ENCODE measurements at regions not wholly inside any gene's neighbourhood (a gene's known extent, or its start where the extent isn't known, plus 50 kb on each side); places are given as distances from the start of the nearest gene placed in this dataset.
A peak's percentile ranks its signal among the peaks of the same experiment; 100 is the strongest.

DNA sequence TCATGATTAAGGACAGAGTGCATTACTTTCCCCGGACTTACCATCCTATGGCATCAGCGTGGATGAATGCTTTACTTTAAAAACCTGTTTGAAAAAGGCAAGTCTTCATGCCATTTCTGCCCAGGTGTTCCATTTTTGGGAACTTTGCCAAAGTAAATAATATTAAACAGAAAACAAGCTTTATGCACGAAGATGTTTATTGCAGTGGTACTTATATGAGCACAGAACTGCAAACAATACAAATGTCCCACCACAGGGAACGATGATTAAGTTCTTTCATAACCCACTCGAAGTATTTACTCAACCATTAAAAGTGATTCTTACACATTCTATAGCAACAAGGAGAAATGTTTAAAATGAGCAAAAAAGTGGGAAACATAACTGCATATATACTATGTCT, 109.7 kb upstream of the GDF10 start:
- no peak for DNase-seq

DNA sequence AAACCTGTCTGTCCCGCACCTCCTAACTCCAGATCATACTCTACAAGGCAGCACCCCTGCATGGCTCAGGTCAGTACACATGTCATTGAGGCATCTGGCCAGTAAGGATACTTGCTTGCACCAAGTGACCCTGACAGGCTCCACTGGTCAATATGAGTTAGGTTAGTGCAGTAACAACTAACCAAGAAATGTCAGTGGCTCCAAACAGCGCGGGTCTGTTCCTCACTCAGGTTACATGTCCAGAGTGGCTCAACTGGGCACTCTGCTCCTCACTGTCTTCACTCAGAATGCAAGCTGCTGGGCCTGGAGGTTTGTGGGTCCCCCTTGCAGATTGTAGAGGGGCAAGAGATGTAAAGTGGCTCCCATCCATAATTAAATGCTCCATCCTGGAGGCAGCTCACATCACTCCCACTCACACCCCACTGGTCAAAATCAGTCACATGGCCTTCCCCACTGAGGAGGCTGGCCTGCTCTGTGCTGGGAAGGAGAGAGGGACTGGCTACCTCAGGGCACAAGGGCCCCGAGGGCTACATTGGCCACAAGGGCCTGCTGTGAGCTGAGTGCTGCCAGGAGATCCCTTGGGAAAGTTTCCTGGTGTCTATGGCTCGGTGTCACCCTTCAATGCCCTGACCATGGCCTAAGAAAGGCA, 109.1 kb upstream of the GDF10 start:
- DNase-seq = no peak

DNA sequence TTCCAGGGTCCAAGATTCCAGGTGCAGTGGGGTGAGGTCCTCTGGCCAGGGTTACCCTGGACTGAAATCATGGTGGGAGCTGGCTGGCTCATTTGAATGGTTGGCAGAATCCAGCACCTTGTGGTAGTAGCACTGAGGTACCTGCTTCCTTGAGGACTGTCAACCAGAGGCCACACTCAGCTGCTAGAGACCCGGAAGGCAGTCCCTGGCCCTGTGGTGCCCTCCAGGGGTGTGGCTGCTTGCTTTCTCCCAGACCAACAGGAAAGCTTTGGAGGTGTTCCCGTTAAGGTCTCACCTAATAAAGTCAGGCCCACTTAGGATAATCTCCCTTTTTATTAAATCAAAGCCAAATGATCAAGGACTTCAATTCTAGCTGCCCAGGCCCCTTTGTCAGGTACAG, 107.7 kb upstream of the GDF10 start:
- no peak for DNase-seq

DNA sequence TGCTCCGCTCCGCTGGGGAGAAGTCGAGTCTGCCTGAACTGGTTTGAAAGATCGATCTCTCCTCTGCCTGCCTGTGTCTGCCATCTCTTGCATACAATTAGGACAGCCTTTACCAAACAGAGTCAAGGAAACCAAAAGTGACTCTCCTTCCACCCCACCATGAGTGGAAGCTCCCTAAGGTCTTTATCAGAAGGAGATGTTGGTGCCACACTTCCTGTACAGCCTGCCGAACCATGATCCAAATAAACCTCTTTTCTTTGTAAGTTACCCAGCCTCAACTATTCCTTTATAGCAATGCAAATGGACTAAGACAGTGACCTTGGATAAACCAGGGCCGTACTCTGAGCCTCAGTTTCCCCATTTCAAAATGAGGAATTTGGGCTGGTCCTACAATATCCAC, 106.3 kb upstream of the GDF10 start:
- no peak for DNase-seq

DNA sequence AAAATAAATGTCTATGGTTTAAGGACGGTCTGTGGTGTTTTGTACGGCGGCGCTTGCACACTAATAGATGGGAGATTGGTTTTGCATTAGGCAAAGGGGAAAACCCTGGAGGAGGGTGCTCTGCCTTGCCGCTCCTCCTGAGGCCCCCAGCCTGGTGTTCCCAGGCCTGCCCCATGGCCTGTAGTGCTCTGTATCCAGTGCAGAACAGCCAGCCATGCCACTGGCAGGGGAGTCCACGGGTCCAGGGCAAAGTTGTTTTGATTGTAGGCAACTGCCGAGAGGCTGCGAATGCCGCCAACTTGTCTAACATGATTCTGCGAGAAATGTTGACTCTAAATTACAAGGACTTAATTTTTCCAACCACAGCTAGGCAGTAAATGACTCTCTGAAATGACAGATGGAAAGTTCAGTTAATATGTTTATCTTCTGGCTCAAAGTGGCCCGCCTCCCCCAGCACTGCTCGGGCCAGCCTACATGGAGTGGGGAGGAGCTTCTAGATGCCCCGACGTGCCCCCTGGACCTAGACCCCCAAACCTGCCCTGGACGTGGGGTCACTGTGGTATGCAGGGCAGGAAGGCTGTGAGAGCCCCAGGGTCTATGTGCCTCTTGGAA, 104.6 kb upstream of the GDF10 start:
- no peak for DNase-seq

GRCh38 chr10:47196691-47197090, 103.3 kb upstream of the GDF10 start:
- DNase-seq = no peak

DNA sequence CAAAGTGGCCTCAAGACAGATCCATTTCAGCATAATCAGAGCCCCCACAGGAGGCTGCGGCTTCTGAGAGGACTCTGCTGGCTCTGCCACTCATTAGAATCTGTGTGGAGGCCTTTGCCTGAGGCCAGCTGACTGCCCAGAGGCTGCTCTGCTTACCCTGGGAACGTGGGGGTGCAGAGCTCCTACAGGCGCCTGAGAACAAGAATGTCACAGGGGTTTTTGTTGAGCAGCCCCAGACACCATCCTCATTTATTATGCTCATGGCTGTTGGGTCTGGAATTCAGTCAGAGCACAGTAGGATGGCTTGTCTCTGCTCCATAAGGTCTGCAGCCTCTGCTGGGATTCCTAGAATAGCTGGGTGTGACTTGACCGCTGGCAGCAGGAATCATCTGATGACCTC, 101.8 kb upstream of the GDF10 start:
- no peak for DNase-seq

- DNase-seq = no peak
These were observed 94.8 kb upstream of the GDF10 start for GRCh38 chr10:47205192-47205591.

DNA sequence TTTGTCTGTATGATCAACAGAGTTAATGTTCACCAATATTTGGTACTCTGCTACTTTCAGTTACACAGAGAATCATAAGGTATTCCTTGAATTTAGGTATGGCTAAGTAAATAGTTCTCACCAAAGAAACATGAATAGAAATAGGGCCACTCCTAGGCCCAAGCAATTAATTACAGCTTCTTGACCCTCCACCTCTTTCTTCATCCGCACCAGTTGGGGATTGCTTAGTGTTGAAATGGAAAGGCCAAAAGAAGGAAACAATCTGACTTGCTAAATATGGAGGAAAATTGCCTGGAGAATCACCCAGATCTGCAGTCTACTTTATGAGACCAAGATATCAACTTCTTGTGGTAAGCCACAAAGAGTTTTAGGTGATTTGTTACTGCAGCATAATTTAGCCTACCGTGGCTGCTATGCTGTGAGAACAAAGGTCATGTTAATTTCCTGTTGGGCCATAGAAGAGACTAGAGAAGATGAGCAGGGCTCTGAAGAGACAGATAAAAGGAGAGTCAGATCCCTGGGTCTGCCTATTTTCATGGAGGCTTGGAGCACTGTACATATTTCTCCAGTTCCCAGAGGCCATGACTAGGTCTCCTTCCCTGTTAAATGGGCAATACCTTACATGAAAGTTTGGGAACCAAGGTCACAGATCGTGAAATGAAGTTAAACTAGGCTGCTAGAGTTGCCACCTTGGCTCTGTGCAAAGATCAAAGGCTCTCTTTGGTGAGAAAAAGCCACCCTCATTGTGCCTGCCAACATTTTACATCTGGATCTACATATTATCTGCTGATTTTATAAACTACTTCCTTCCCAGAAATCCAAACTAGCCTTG, 93.3 kb upstream of the GDF10 start:
- DNase-seq = no peak

GRCh38 chr10:47207281-47207615, 92.7 kb upstream of the GDF10 start:
- DNase-seq = peak; percentile 36 to 61

GRCh38 chr10:47207894-47208469, 92.0 kb upstream of the GDF10 start:
- no peak for DNase-seq

DNA sequence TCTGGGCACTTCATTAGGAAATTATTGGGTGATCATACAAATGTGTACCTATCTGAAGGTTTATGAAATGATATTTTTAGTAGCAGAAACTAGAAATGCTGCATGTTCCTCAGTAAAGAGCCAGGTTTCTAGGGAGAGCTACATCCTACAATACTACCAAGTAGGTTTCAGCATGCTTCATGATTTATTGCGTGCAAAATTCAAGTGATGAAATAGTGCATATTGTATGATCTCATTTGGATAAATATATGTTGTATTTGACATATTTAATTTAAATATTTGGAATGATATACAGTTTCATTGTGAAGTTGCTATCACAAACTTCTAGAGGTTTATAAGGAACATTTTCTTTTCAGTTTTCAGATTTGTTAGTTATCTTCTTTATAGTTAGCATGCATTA, 90.5 kb upstream of the GDF10 start:
- no peak for DNase-seq

DNA sequence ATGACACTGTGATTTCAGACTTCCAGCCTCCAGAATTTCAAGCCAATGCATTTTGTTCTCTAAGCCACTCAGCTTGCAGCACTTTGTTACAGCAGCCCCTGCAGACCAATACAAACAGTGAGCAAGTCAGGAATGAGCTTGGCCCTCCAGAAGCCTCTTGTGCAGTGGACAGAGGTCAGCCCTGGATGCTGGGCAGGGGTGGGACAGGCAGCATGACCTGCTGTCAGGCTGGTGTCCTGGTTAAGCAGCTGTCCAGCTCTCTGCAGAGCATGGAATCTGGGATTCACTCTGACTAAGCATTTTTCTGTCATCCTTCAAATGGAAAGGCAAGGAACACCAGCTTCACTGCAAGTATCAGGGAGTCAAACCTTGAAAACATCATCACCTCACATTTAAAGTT, 85.5 kb upstream of the GDF10 start:
- no peak for DNase-seq

- no peak for DNase-seq
These were observed 82.9 kb upstream of the GDF10 start for GRCh38 chr10:47217113-47217512.

DNA sequence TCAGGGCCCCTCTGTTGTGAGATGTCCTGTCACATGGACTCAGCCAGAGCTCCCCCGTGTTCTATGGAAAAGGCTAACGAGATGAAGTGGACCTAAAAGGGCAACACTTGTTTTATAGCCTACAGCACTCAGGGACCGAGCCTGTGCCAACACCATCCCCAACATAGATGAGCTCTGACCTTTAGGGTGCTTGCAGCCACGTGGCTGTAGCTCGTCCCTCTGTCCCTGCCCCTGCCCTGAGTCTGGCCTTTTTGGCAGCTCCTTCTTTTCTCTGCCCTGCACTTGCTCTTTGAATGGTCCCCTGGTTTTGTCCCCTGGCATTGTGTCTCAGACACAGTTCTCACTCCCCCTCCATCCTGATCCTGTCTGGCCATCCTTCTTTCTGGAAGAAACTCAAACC, 81.2 kb upstream of the GDF10 start:
- DNase-seq = no peak

- no peak for DNase-seq
These were observed 77.5 kb upstream of the GDF10 start for GRCh38 chr10:47222461-47222860.

GRCh38 chr10:47223236-47223635, 76.8 kb upstream of the GDF10 start:
- DNase-seq = no peak

- DNase-seq = no peak
These were observed 75.3 kb upstream of the GDF10 start for GRCh38 chr10:47224546-47225218.

DNA sequence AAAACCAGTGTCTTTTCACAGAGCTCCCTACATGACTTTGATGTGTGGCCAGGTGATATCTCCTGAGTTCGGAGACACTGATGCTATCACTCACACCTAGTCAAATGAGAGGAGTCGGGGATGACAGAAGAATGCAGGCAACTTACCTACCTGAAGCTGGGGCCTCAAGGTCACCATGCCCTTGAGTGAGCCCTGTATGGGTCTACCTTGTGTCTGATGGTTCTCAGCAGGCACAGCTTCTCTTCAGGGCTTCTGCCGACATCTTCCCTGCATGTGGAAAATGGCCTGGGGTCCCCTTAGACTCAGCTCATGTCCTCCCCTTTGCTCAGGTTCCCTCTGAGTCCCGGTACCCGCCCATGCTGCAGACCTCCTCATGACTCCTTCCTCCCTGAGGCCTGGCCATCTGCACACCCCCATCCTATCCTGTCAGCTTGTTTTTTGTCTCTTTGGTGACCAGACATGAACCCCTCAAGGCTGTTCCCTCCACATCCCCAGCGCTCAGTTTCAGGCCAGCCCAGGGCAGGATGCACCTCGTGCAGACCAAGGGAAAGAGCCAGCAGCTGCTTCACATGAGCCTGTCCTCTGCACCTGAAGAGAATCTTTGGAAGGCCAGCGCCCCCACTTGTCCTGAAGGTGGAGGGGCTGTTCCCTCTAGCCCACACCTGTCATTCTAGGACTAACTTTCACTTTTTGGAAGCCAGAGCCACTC, 74.6 kb upstream of the GDF10 start:
- DNase-seq = no peak

GRCh38 chr10:47225928-47226645, 73.9 kb upstream of the GDF10 start:
- no peak for DNase-seq

GRCh38 chr10:47230482-47230881, 69.5 kb upstream of the GDF10 start:
- DNase-seq = no peak
